Mesenteric fat pad (tissue), 1 donor: ENCODE measurements at regions not wholly inside any gene's neighbourhood (a gene's known extent, or its start where the extent isn't known, plus 50 kb on each side); places are given as distances from the start of the nearest gene placed in this dataset.

ENCODE experiments used
- DNase-seq: peaks from one replicate; pipeline ENCODE4 v3.0.0-alpha.2; 2020; ENCODE audit warnings: low spot score
- donor health status: DM: yes; HTN: yes; CAD: no.

GRCh38 chr6:93083337-93084230 is 335.8 kb downstream of the EPHA7 start:
- no peak for DNase-seq

- no peak for DNase-seq
Measured at GRCh38 chr6:93081901-93082300, 337.5 kb downstream of the EPHA7 start.

DNA sequence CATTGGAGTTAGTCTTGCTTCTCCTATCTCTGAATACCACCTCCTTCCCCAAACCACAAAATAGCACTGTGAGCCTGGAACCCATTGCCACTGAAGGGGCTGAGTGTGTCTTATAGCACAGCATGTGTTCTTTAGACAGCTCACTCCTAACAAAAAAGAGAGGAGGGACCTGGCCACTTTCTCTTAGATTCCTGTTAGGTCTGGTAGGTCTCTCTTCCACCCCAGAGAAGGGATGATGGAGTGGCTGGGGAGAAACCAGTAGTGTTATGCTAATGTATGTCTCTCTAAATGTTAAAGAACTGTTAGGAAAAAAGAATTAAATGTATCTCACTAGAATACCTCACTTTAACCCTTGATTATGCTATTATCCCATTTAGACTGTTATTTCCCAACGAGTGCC is 340.3 kb downstream of the EPHA7 start:
- DNase-seq: no peak

DNA sequence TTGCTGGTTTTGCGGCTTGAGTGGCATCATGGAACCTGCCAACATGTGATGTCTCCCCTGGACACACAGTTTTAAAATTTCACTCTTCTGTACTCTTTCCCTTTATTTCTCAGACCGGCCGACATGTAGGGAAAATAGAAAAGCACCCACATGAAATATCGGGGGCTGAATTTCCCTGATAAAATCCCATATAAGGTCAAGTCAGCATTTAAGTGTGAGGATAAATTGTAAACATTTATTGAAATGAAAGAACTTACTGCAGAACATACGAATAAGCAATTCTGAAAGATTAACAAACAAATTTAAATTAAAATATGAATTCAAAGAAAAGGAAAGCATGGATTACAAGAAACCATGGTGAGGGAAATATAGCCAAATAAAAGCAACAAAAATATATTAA is 345.5 kb downstream of the EPHA7 start:
- DNase-seq: no peak

DNA sequence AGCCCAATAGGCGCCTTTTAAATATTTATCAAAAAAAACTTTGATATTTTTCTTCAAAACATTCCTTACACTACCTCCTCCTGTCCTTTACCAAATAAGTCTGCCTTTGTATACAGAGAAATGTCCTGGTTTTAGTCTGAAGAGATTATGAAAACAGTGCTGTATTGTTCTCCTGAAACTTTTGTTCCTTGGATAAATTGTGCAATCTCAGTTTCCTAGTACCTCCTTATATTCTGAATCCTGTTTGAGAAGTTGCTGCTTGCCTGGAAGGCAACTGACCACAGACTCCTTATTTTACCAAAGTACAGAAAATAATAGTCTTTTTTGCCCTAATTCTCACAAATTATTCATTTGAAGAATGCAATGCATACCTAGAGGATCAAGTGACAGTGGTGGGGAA is 349.5 kb downstream of the EPHA7 start:
- DNase-seq: no peak

GRCh38 chr6:93059911-93060310 is 359.4 kb downstream of the EPHA7 start:
- no peak for DNase-seq

DNA sequence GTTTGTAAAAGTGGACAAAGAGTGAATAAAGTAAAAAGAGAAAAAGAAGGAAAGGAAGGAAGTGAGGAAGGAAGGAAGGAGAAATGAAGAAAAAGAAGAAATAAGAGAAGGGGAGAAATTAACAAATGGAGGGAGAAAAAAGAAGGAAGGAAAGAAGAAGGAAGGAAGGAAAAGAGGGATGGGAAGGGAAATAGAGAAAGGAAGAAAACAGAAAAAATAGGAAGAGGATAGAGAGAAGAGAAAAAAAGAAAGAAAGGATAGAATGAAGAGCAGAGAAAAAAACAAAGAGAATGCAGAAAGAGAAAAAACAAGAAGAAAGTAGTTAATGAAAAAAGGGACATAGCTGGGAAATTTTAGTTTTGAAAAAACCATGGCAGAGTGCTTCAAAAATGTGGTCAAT is 361.8 kb downstream of the EPHA7 start:
- no peak for DNase-seq

- no peak for DNase-seq
Measured at GRCh38 chr6:93048381-93048780, 371.0 kb downstream of the EPHA7 start.

- DNase-seq: no peak
Measured at GRCh38 chr6:93047033-93047432, 372.3 kb downstream of the EPHA7 start.

DNA sequence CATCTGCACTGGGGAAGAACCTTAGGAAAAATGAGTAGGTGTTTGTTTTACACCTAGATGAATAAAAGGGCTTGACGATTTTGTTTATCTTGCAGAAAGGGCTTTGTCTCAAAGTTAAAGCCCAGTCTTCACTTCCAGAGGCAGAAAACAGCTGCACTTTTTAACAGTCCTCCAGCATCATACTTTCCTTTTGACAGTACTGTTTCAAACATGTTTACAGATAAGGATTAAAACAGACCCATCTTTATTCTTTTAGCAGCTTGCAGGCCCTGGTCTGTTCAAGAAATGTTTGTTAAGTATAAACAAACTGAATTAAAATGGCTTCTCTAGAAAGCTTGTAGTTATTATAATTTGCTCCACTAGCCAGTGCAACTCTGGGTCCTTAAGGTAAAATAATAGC is 374.2 kb downstream of the EPHA7 start:
- DNase-seq: no peak

DNA sequence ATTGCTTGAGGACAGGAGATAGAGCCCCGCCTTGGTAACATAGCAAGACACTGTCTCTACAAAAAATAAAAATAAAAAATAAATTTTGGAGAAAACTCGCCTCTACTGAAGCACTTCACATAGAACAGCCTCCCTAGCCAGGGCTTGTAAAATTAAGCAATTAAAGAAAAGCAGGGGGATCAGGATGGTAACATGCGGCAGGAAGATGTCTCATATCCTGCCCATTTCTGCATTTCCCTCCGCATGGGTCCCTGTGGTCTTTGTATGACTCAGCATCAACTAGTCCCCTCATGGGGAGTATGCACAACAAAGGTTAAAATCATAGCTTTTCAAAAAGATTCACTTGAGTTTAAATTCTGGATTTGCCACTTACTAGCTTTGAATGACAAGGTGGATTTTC is 379.0 kb downstream of the EPHA7 start:
- no peak for DNase-seq

GRCh38 chr6:93036835-93037234 is 382.5 kb downstream of the EPHA7 start:
- no peak for DNase-seq

DNA sequence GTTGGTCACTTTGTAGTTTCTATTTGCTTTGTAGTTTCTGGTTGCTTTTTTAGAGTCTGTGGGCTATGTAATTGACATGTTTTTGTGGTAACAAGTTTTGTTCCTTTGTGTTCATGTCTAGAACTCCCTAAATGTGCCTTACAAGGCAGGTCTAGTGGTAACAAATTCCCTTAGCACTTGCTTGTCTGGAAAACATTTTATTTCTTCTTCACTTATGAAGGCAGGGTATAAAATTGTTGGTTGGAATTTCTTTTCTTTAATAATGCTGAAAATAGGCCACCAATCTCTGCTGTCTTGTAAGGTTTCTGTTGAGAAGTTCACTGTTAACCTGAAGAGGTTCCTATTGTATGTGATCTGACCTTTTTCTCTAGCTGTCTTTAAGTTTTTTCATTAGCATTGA is 383.6 kb downstream of the EPHA7 start:
- DNase-seq: no peak

GRCh38 chr6:93021235-93021915 is 398.0 kb downstream of the EPHA7 start:
- no peak for DNase-seq

DNA sequence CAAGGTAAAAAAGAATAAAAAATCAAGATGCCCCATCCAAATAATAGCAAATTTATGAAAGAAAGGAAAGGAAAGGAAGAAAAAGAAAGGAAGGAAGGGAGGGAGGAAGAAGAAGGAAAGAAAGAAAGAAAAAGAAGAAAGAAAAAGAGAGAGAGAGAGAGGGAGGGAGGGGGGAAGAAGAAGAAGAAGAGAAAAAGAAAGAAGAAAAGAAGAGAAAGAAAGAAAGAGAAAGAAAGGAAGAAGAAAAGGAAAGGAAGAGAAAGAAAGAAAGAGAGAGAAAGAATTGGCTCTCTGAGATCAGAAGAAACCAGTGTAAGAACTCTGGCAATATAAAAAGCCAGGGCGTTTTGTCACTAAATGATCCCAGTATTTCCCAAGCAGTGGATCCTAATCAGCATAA is 401.7 kb downstream of the EPHA7 start:
- no peak for DNase-seq

- no peak for DNase-seq
Measured at GRCh38 chr6:93017213-93017612, 402.1 kb downstream of the EPHA7 start.

- DNase-seq: no peak
Measured at GRCh38 chr6:93013054-93013453, 406.3 kb downstream of the EPHA7 start.

GRCh38 chr6:93008375-93008774 is 411.0 kb downstream of the EPHA7 start:
- DNase-seq: no peak

- DNase-seq: no peak
Measured at GRCh38 chr6:92989656-92990055, 429.7 kb downstream of the EPHA7 start.

DNA sequence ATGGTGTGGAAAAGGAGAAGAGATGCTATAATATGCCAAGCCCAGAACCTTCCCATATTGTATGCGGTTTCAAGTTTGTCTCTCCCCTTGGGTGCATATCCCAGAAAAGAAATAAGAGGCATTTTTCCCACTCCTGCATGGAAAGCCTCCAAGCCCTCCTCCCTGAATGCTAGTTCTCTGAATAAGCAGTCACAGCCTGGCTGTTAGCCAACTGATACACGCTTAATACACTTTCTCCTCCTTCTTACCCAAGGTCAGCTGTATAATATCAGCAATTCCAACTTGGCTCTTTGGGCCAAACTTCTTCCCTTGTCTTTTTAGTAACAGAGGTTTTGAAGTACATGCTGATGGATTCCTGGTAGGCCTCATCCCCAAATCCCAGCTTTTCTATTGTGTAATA is 440.1 kb downstream of the EPHA7 start:
- no peak for DNase-seq

DNA sequence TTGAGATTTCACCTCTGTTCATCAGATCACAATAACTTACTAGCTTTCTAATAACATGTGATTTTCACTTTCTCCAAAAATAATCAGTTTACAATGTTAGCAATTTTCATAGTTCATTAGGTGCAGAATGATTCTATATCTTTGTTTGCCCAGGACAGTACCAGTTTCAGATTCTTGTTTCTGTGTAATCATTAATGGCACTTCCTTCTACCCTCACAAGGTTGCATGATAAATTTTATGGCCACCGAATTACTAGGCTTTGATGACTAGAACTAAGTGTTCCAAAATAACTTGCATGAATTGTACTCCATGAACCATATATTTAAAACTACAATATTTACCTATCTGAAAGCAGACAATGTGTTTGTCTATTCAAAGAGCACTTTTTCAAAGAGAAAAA is 442.3 kb downstream of the EPHA7 start:
- no peak for DNase-seq

GRCh38 chr6:92967362-92967761 is 452.0 kb downstream of the EPHA7 start:
- DNase-seq: no peak

DNA sequence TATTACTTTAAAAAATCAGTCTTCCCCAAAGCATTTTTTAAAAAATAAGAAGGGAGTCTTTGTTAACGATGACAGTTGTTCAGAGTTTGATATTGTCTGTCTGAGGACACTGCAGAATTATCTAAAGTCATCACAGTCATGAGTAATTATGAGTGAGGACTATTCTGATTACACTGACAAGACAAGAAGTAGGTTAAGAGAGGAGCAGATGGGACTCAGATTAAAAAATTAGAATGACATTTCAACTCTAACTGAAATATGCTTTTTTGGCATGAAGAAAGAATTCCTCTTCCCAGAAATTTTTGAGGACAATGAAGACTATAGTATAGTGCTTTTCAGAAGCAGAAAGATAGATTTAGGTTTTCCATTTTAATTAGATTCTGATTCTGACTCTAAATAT is 456.5 kb downstream of the EPHA7 start:
- no peak for DNase-seq
